Upper lobe of left lung (tissue), 6 donors: ENCODE measurements at regions not wholly inside any gene's neighbourhood (a gene's known extent, or its start where the extent isn't known, plus 50 kb on each side); places are given as distances from the start of the nearest gene placed in this dataset.
A peak's percentile ranks its signal among the peaks of the same experiment; 100 is the strongest.

Experiments
- ATAC-seq, 2 donors: fragments of 200-7000 bp; cut with Tn5 transposase; one replicate each; pipeline ENCODE4 v1.9.1; 2022; ENCODE audit warnings: mild to moderate bottlenecking in 2 of 2, moderate library complexity in 2 of 2; ENCODE audit not compliant: low FRiP score in 2 of 2
- DNase-seq, 2 donors: peaks; one replicate each; pipeline ENCODE4 v3.0.0-alpha.2; 2019 to 2020
- H3K27ac ChIP-seq, 4 donors: fragments of 200-600 bp; sonication (generic); one replicate each; pipeline ENCODE4 v1.5.1; 2016 to 2019
- H3K27me3 ChIP-seq, 4 donors: fragments of 200-600 bp; sonication (generic); one replicate each; pipeline ENCODE4 v1.5.1; 2017 to 2019
- H3K36me3 ChIP-seq, 4 donors: fragments of 200-600 bp; sonication (generic); one replicate each; pipeline ENCODE4 v1.5.1; 2016 to 2019
- H3K4me1 ChIP-seq, 4 donors: fragments of 200-600 bp; sonication (generic); one replicate each; pipeline ENCODE4 v1.5.1; 2018 to 2019
- H3K4me3 ChIP-seq, 4 donors: fragments of 200-600 bp; sonication (generic); one replicate each; pipeline ENCODE4 v1.5.1; 2017 to 2019; ENCODE audit warnings: mild to moderate bottlenecking in 2 of 4, moderate library complexity in 1 of 4
- H3K9me3 ChIP-seq, 4 donors: fragments of 200-600 bp; sonication (generic); one replicate each; pipeline ENCODE4 v1.5.1; 2018 to 2019
- EP300 ChIP-seq, 4 donors: sonication (generic); formaldehyde crosslinking; IDR thresholded peaks; one replicate each; pipeline ENCODE4 v1.5.1; 2017; ENCODE audit warnings: antibody characterized with exemption in 4 of 4, control low read depth in 2 of 4
- POLR2A ChIP-seq, 4 donors: fragments of 450-650 bp; IDR thresholded peaks; one replicate each; pipeline ENCODE4 v1.5.1; 2016 to 2017; ENCODE audit warnings: antibody characterized with exemption in 4 of 4, mild to moderate bottlenecking in 2 of 4
- POLR2AphosphoS5 ChIP-seq, 2 donors: sonication (generic); formaldehyde crosslinking; IDR thresholded peaks; one replicate each; pipeline ENCODE4 v1.5.1; 2017; ENCODE audit warnings: antibody characterized with exemption in 2 of 2
- WGBS, 2 donors: methylation state at CpG; one replicate each; pipeline ENCODE4 v1.1.5; 2017 to 2018; 5-methylcytosine and 5-hydroxymethylcytosine counted together
- TF ChIP-seq, protein P1 (sequence below), 6 experiments: fragments of 450-650 bp in 4 of 6; fragments of 200-600 bp in 2 of 6; sonication (generic) in 2 of 6; IDR thresholded peaks; one replicate each; pipeline ENCODE4 v1.5.1; 2016 to 2019; ENCODE audit warnings: antibody characterized with exemption in 6 of 6
- donor health status: DM: no; HTN: no; CAD: no; lungs with moderate emphysema.
- donor health status: DM: no; HTN: yes; CAD: no; lungs with severe emphysema.

- H3K9me3 ChIP-seq: no peaks in the 10 kb centered on the region
- no peak overlapping the region for H3K4me3 ChIP-seq
- TF ChIP-seq, protein P1, sequence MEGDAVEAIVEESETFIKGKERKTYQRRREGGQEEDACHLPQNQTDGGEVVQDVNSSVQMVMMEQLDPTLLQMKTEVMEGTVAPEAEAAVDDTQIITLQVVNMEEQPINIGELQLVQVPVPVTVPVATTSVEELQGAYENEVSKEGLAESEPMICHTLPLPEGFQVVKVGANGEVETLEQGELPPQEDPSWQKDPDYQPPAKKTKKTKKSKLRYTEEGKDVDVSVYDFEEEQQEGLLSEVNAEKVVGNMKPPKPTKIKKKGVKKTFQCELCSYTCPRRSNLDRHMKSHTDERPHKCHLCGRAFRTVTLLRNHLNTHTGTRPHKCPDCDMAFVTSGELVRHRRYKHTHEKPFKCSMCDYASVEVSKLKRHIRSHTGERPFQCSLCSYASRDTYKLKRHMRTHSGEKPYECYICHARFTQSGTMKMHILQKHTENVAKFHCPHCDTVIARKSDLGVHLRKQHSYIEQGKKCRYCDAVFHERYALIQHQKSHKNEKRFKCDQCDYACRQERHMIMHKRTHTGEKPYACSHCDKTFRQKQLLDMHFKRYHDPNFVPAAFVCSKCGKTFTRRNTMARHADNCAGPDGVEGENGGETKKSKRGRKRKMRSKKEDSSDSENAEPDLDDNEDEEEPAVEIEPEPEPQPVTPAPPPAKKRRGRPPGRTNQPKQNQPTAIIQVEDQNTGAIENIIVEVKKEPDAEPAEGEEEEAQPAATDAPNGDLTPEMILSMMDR (IDR thresholded peaks at IDR 0.05): no peak
- TF ChIP-seq POLR2AphosphoS5 (IDR thresholded peaks at IDR 0.05): no peak
- ATAC-seq (no peak), DNase-seq (no peak)
- no peaks in the 10 kb centered on the region for H3K27me3 ChIP-seq
- no peak overlapping the region for H3K27ac ChIP-seq
- 45 to 51% methylated on average over 7 of the region's 7 CpGs for WGBS, 2 donors
- no peaks in the 10 kb centered on the region for H3K36me3 ChIP-seq
- H3K4me1 ChIP-seq: no peaks in the 10 kb centered on the region
Observed at GRCh38 chr12:109653890-109654289, 59.7 kb upstream of the FAM222A start.

DNA sequence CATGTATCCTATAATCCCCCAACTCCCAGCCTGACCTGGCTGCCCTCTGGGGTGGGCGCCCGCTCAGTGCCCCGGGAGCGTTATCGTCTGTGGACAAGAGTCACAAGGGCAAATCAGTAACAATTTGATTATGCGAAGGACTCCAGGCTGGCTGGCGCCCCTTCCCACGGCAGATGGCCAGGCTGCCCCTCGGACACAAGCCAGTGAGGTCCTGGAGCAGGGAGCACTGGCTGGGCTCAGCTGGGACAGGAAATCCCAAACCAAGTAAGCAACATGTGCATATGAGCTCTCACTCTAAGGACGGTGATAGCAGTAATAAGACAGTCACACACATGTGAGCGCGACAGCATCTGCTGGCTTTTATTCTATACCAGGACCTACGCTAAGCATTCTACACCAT lies 59.3 kb upstream of the FAM222A start:
- Histone ChIP-seq H3K36me3 (no peaks in the 10 kb centered on the region), H3K27me3 (no peaks in the 10 kb centered on the region), H3K27ac (no peak overlapping the region), H3K4me1 (no peaks in the 10 kb centered on the region), H3K9me3 (no peaks in the 10 kb centered on the region), H3K4me3 (no peak overlapping the region)
- ATAC-seq: no peak
- peak in 1 of 2 donors; percentile 78 for DNase-seq
- TF ChIP-seq POLR2A (IDR thresholded peaks at IDR 0.05) (no peak), EP300 (IDR thresholded peaks at IDR 0.05) (no peak), POLR2AphosphoS5 (IDR thresholded peaks at IDR 0.05) (no peak)
- TF ChIP-seq, protein P1 (IDR thresholded peaks at IDR 0.05): no peak
- WGBS, 2 donors: 75 to 89% methylated on average over 4 to 13 of the region's 13 CpGs

GRCh38 chr12:109655578-109655977 lies 58.0 kb upstream of the FAM222A start:
- Histone ChIP-seq H3K36me3 (no peaks in the 10 kb centered on the region), H3K4me3 (no peak overlapping the region), H3K9me3 (no peaks in the 10 kb centered on the region), H3K27me3 (no peaks in the 10 kb centered on the region), H3K27ac (no peak overlapping the region), H3K4me1 (no peaks in the 10 kb centered on the region)
- WGBS, 2 donors: 80 to 84% methylated on average over 2 of the region's 2 CpGs
- ATAC-seq: no peak
- TF ChIP-seq, protein P1 (IDR thresholded peaks at IDR 0.05): no peak
- DNase-seq: no peak

DNA sequence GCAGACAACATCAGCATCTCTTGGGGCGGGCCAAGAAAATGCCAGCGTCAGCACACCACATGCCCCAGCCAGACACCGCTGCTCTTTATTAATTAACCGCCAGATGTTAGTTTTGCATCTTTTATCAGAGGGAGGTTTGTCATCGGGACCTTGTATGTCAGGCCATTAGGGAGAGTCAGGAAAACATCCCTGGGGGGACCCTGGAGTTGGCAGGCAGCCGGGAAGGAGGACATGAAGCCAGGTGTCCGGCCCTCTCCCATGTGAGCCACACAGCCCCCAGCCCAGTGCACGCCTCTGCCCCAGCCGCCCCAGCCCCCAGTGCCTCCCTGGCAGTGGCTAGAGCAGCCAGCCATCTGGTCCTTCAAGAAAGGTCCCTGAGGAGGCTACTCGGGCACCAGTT lies 56.9 kb upstream of the FAM222A start:
- Histone ChIP-seq H3K9me3 (no peaks in the 10 kb centered on the region), H3K27ac (no peak overlapping the region), H3K4me3 (no peak overlapping the region), H3K36me3 (no peaks in the 10 kb centered on the region), H3K27me3 (no peaks in the 10 kb centered on the region), H3K4me1 (no peaks in the 10 kb centered on the region)
- no peak for DNase-seq
- no peak for ATAC-seq
- WGBS, 2 donors: 72 to 85% methylated on average over 5 to 10 of the region's 10 CpGs
- TF ChIP-seq POLR2AphosphoS5 (IDR thresholded peaks at IDR 0.05): no peak
- TF ChIP-seq, protein P1 (IDR thresholded peaks at IDR 0.05): no peak
- TF ChIP-seq POLR2A (IDR thresholded peaks at IDR 0.05): no peak
- TF ChIP-seq EP300 (IDR thresholded peaks at IDR 0.05): no peak

DNA sequence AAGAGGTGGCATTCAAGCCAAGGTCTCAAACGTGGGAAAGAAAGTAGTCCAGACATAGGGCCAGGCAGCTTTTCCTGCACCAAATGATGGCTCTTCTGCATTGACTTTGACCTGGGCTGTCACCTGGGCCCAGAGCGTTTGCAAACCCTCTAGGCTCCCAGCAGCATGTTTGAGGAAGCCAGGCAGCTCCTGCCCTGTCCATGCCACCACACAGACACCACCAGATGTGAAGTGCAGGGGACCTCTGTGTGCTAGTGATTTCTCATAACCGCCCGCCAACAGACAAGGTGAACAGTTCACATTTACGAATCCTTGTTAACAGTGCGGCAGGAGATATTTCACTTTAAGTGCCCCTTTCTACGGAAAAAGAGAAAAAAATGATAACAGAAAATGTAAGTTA lies 49.8 kb upstream of the FAM222A start:
- whole genome bisulfite sequencing, 2 donors: 76 to 78% methylated on average over 5 to 7 of the region's 7 CpGs
- Histone ChIP-seq H3K9me3 (no peaks in the 10 kb centered on the region), H3K4me1 (no peaks in the 10 kb centered on the region), H3K27ac (no peak overlapping the region), H3K36me3 (no peaks in the 10 kb centered on the region), H3K27me3 (no peaks in the 10 kb centered on the region), H3K4me3 (no peak overlapping the region)
- TF ChIP-seq, protein P1 (IDR thresholded peaks at IDR 0.05): no peak
- TF ChIP-seq POLR2AphosphoS5 (IDR thresholded peaks at IDR 0.05) (no peak), EP300 (IDR thresholded peaks at IDR 0.05) (no peak), POLR2A (IDR thresholded peaks at IDR 0.05) (no peak)
- no peak for DNase-seq
- ATAC-seq: no peak
